CD4-positive, alpha-beta T cell treated with Interleukin-6 for 4 hours (primary cell): ENCODE measurements at regions not wholly inside any gene's neighbourhood (a gene's known extent, or its start where the extent isn't known, plus 50 kb on each side); places are given as distances from the start of the nearest gene placed in this dataset.

Source experiments
- DNase-seq: peaks from one replicate; pipeline ENCODE4 v3.0.0-alpha.2; 2020; ENCODE audit warnings: mixed read lengths

GRCh38 chr10:118408181-118408580, 66.1 kb upstream of the FAM204A start:
- DNase-seq, result no peak

DNA sequence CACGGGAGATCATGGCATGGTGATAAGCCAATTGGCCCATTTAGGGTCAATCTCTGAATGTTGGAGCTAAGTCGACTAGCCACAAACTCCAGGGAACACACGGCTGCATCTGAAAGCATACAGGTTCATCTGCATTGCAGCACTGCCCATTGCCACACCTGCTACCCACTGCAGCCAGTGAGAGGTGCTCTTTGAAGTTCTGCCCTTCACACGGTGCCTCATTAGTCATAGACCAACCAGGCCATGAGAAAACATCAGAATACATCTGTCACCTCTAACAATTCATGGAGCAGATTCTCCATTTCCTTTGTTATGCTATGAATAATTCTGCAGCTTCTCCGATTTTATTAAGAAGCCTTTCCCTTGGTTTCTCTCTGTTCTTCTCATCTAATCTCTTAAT, 65.7 kb upstream of the FAM204A start:
- DNase-seq, result no peak

DNA sequence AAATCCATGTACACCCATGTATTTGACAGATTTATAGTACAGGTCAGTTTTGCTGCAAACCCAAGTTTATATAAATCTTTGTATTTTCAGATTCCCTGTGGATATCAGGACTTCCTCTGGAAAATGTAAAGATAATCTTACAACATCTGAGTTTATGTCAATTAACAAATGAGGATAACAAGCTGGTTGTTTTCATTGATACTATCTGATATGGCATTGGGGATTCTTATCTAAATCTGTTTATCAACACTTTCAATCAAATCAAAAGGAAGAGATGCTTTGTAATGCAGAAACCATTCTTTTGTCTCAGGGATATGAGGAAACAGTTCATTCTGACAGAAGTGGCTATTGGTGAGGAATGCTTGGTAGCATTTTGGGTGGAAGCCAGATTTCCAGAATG, 64.9 kb upstream of the FAM204A start:
- DNase-seq, result no peak

DNA sequence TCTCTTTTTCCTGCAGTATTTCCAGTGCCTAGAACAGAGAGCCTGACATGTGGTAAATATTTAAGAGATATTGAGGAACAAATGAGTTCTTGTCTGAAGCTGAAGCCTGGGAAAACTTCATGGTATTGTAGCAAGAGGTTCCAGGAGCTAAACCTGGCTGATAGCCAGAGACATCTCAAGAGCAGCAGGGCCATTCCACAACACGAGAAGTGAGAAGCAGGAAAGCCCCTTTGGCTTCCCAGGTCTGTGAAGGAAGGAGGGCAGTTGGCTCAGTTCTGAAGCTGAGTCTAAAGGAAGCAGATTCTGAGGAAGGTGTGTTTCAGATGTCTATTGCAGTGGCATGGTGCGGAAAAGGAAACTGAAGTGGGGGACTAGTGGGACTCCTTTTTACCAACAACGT, 63.8 kb upstream of the FAM204A start:
- DNase-seq, result no peak

DNA sequence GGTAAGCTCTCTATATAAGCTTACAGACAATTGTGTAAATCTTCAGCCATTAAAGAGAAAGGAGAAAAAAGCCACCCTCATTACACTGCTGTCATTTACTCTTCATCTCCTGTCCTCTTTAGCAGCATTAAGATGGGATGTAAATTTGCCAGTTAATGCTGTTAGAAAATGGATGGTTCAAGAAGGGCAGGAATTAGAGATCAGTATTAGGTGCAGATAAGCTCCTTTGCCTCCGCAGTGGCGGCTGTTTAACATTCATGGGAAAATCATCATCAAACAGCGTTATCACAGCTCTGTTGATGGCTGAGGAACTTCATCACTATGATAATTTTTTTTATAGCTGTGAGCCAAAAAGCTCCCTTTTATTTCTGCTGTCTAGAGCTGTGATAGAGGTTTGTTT, 61.8 kb upstream of the FAM204A start:
- no peak for DNase-seq

- DNase-seq, result no peak
Measured at GRCh38 chr10:118401708-118402193, 59.6 kb upstream of the FAM204A start.

- DNase-seq, result no peak
Measured at GRCh38 chr10:118397391-118397790, 55.3 kb upstream of the FAM204A start.

- no peak for DNase-seq
Measured at GRCh38 chr10:118395947-118396346, 53.8 kb upstream of the FAM204A start.

GRCh38 chr10:118394301-118395200, 52.4 kb upstream of the FAM204A start:
- no peak for DNase-seq

- no peak for DNase-seq
Measured at GRCh38 chr10:118392761-118393160, 50.6 kb upstream of the FAM204A start.
